ENCODE measurements at regions not wholly inside any gene's neighbourhood (a gene's known extent, or its start where the extent isn't known, plus 50 kb on each side); places are given as distances from the start of the nearest gene placed in this dataset.
"Not testable (repeated sequence)": the region's sequence is repeated elsewhere in the genome, so short reads cannot be mapped to it uniquely, and the experiment has no call there.

DNA sequence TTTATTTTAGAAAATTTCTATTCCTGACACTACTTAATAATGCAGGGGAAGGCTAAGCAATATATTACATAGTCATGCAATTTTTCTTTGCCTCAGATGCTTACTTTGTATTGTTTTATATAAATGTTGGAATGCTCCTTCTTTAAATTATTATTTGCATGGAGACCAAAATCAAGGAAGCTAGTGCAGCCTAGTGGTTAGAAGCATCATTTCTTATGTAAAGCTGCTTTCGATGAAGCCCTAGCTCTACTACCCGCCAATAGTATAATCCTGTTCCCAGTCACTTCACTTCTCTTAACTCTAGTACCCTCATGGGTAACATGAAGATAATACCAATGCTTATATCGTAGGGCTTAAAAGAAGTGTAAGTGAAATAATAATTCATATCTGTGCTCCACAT, 198.9 kb downstream of the LRATD1 start:
- DNase-seq, result no peak

DNA sequence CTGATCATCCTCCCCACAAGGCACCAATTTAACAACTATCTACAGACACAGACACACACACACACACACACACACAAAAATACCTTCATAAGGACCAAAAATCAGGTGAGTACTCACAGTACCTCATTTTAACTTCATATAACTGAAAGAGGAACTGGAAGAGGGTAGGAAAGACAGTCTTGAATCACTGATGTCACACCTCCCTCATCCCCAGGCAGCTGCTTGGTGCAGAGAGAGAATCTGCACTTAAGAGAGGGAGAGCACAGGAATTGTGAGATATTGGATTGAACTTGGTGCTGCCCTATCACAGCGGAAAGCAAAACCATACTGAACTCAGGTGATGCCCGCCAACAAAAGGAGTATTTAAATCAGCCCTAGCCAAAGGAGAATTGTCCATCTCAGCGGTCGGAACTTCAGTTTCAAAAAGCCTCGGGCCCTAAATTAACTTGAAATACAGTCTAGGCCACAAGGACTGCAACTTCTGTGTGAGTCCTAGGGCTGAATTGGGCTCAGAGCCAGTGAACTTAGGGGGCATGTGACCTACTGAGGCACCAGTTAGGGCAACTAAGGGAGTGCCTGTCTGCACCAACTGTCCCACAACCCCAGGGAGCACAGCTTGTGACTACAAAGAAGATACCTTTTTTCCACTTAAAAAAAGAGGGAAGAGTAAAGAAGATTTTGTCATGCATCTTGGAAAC, 211.1 kb downstream of the LRATD1 start:
- no peak for DNase-seq

DNA sequence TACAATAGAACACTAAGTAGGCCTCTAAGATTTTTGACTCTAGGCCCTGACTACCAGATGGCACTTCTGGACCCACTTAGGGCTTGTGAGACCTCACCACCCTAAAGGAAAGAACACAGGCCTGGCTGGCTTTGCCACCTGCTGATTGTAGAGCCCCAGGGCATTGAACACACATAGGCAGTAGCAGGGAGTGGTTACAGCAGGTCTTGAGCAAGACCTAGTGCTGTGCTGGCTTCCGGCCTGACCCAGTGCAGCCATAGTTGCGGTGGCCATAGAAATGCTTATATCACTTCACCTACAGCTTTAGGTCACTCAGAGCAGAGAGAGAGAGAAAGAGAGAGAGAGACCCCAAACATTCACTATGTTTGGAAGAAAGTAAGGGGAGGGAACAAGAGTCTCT, 223.2 kb downstream of the LRATD1 start:
- DNase-seq, result no peak

DNA sequence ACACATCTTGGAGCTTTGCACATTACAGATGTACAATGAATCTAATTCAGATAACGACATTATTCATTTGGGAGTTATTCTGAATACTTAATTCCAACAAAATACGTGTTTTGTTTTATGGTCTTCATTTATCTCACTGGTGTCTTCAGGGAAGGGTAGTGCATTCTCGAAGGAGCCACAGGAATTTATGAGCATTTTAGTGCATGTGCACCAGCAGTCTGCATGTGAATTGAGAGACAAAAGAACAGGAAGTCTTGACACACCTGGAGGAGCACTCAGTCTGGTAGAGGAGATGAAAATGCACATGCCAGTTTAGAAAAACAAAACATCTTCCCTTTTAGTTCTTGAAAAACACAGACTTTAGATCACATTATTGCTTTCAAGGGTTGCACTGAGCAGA, 228.7 kb downstream of the LRATD1 start:
- DNase-seq, result no peak

DNA sequence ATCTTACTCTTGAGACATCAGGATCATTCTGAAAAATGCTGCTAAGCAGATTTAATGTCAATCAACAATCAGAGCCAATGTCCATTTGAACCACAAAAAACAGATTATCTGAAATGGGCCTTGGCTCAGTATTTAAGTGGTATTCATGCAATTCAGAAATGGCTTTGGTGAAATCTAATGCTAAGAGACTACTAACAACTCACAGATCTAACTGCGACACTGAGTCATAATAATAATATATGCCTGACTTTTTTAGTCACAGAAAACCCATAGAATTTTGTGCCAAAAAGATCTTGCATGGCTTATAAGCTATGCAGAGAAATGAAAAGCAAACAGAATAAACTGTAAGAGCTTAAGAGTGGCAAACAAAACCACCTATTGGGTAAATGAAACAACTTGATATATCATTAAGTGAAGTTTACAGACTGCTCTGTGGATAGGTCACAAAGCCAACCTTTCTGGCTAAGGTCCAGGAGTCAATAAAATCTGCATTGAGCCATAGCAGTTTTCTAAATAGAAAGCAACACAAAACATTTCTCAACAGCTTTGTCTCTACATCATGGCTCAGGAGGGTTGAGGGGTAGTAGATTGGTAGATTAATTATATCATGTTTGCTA, 234.3 kb downstream of the LRATD1 start:
- peak; percentile 54 to 93 for DNase-seq

DNA sequence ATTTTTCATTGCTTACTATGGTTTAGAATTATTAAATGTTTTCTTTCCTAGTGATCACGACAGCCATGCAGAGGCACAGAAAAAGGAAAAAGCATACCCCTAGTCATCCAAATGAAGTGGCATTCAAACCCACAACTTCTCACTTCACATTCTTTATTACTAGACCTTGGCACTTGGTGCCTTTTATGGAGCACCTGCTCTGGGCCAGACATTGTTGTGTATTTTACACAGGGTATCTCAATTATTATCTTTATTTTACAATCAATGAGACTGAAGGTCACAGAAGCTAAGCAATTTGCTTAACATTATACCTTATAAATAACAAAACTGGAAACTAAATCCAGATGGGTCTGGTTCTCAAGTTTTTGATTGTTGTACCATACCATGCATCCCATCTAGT, 235.3 kb downstream of the LRATD1 start:
- DNase-seq, result no peak

DNA sequence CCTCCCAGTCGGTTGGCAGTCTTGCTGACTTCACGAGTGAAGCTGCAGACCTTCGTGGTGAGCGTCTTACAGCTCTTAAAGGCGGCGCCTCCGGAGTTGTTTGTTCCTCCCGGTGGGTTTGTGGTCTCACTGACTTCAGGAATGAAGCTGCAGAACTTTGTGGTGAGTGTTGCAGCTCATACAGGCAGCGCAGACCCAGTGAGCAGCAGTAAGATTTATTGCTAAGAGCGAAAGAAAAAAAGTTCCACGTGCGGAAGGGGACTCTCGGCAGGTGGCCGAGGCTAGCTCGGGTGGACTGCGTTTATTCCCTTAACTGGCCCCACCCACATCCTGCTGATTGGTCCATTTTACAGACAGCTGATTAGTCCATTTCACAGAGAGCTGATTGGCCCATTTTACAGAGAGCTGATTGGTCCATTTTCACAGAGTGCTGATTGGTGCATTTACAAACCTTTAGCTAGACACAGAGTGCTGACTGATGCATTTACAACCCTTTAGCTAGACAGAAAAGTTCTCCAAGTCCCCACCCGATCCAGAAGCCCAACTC, 240.3 kb downstream of the LRATD1 start:
- no peak for DNase-seq

DNA sequence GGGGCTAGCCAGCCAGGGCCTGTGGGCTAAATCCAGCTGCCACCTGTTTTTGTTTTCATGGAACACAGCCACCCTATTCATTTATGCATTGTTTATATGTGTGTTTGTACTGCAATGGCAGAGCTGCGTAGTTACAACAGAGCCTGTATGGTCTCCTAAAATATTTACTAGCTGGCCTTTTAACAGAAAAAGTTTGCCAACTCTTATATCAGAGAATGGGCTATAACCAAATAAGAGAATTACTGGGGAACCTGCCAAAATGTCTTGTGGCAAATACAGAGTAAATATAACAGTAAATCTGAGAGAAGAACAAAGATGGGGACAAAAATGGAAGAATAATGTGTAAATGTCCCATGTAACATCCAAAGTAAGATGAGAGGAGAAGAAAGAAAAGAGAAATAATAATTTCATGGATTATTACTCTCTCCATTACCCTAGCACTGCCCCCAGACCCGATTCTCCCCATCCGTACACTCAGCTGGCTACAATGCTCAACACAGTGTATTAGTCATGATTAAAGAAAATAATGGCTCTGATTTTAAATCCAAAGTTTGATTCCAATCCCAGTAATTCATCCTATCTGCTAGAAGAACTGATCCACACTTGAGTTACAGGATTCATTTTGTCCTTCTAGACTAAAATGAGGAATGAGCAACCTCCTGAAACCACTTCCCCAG, 249.3 kb downstream of the LRATD1 start:
- no peak for DNase-seq

DNA sequence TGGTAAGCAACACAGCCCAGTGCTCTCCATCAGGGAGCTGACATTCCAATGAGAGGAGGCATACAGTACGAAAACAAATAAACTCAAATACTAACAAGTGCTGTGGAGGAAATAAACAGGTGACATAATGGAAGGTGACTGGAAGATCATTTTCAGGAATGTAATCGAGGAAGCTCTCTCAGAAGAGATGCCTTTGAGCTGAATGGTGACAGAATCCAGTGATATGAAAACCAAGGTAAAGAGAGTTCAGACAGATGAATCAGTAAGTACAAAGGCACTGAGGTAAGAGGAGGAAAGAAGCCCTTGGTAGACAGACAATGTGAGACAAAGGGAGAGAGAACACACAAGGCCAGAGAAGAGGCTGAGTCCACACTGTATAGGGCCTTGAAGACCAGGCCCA, 252.1 kb downstream of the LRATD1 start:
- no peak for DNase-seq

DNA sequence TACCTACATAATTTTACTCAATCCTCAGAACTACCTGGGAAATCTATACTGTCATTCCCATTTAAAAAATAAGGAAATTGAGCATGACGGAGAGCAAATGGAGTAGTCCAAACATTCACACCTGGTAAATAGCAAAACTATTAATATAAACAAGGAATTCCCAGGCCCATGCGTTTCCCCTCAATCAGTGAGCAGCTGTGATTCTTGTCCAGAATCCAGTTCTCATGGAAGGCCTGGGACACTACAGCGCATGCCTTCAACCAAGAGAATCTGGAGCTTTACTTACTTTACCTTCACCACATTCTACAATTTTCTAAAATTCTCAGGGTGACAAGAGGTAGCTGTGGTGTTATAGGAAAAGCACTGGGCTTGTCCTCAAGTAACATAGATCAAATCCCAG, 259.0 kb downstream of the LRATD1 start:
- DNase-seq, result no peak

DNA sequence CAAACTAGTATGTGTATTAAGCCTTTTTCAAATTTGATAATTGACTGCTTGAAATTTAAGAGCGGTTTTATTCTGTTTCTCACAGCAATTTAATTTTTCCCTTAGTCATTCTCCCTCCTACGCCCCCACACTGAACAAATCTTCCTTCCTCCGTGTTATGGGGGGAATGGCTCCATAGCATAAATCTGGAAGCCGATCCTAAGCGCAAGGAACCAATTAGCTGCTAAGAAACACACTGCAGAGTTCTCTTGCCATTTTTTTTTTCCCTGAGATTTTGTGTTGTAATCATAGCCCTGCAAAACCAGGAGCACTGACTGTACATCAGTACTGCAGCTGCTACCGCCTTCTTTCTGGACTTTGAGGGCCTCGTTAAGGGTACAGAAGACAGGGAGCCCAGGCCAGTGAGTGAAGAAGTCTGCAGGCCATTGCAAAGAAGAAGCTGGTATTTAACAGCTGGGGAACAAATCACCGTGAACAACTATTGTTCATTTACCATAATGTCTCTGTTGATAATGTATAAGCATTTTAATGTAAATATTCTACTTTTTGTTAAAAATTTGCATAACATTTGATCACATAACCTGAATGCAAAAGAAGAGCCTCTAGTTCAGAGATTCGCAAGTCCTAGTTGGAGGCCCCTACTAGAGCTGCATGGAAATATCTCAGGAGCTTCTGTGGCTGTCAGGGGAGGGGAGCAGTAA, 264.0 kb downstream of the LRATD1 start:
- no peak for DNase-seq

DNA sequence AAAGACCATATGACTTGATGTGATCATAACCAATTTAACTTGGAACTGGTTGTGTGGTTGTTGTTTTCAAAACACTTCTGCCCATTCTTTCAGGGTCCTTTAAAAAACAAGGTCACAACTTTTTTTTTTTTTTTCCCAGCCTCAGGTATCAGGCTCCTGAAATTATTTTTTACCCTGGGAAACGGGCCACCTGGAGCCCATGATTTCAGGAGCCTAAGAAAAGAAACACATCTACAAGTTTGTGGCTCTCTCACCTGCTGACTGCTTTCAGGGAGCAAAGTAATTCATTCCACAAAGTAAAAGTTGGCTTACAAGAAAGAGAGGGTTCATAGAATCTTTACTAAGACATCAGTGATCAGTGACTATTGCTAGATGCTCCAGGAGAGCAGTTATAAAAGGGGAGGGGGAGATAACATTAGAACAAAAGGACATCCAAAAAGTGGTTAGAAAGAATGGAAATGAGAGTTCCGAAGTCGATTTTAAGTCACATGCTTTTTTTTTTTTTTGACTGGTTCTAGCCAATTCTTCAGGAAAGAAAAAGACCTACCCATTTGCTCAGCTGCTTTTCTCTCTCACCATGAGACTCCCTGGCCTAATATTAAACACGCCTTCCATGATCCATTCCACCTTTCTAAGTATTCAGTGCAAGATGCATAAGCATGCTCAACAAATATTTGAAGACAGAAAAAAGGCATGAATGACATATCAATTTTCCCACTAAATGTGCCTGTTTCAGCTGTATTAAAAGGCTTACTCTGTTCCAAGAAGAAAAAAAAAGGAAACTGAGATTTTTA, 267.3 kb downstream of the LRATD1 start:
- DNase-seq, result no peak

DNA sequence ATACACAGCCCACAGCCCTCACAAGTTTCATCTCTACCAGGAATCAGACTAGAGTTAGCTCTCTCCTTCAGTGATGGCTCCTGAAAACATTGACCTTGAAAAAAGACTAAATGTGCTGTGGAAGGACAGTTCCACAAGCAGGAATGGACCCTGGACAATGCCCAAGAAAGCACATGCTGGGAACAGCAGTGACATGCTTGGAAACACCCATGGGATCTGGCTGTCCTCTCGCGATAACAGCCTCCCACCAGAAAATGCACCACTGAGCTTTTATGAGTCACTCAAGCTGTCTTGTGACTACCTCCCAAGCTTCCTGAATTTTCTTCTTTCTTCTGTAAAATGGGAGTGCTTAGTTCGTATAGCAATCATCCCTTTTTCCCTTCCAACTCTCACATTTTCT, 269.2 kb downstream of the LRATD1 start:
- no peak for DNase-seq

DNA sequence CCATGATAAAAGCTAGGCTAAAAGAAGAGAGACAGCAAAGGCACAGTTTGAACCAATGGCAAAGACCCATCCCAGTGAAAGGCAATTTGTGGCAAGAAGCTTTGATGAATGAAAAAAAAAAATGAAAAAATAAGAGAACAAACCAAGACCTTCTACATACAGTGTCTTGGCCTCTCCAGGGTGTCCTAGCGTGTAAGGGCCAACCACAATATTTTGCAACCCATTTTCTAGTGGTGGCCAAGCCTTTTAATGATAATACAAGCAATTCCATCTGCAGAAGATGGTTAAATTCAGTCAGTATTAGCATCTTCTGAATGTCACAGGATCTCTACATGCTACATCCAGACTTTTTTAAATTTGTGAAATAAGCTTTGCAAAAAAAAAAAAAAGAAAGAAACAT, 270.4 kb downstream of the LRATD1 start:
- no peak for DNase-seq

DNA sequence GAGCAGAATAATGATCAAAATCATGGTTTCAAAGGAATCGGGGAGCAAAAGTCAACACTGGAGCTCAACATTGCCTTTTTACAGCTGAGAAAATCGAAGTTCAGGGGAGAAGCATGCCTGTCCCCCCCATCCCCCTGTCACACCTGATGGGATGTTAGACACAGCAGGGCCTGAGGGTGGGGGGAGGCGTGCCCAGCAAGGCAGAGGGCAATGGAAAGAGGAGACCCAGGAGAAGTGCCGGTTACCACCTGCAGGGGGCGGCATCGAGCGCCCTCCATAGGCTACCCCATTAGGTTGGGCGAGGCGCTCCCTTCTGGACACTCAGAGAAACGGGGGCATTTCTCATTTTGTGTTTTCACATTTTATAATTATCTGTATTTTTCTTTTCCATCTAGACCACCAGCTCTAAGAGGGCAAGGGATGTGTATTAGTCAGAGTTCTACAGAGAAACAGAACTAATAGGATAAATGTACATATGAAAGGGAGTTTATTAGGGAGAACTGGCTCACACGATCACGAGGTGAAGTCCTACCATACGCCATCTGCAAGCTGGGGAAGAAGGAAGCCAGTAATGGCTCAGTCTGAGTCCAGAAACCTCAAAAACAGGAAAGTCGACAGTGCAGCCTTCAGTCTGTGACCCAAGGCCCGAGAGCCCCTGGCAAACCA, 271.3 kb downstream of the LRATD1 start:
- DNase-seq, result peak; percentile 31 to 57

DNA sequence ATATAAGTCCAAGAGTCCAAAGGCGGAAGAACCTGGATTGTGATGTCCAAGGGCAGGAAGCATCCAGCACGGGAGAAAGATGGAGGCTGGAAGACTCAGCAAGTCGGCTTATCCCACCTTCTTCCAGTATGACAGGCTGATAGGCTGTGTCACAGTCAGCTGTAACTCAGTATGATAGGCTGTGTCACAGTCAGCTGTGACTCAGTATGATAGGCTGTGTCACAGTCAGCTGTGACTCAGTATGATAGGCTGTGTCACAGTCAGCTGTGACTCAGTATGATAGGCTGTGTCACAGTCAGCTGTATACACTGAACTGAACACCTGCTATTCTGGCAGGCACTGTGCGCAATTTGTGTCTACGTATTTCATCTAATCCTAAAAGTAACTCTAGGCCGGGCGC, 271.9 kb downstream of the LRATD1 start:
- not testable (repeated sequence) for DNase-seq

DNA sequence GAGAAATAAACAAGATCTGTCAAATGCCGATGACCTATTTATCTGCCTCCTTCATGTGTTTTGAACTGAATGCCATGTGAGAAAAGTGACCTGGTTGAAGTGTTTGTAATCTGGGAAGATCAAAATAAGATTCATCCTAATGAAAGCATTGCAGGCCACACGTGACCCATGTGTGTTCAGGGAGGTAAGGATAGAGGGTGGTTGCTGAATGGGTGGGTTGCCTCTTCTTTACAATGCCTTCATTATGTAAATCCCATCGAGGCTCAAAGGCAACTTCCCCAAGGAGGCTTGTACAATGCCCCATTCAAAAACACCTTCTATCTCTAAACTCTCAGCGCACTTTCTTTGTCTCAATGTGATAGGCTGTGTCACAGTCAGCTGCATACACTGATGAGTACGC, 273.1 kb downstream of the LRATD1 start:
- no peak for DNase-seq

DNA sequence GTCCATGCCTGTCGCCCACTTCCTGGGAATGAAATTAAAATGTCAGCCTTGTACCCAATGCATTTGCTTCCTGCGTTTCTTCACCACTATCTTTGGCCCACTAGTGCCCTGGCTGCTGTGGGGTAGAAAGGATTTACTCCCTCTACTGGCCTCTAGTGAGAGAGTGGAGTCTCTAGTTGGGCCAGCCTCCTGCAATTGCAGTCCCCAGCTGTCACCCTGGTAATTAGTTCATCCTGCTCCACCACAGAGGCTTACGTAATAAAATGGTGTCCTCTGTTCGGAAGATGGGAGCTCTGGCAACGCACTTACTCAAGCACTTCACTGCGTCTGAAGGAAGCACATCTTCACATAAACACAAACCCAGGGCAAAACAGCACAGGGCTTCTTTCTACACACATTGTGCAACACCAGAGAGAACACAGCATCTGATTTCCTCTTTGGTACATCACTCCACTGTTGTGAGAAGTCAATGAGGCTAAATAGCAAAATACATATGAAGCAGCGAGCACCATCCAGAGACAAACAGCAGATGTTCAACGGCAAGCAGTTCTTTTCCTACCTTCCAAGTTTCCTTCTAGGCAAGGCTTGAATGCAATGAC, 274.6 kb downstream of the LRATD1 start:
- peak in 1 of 2 experiments; percentile 15 for DNase-seq

DNA sequence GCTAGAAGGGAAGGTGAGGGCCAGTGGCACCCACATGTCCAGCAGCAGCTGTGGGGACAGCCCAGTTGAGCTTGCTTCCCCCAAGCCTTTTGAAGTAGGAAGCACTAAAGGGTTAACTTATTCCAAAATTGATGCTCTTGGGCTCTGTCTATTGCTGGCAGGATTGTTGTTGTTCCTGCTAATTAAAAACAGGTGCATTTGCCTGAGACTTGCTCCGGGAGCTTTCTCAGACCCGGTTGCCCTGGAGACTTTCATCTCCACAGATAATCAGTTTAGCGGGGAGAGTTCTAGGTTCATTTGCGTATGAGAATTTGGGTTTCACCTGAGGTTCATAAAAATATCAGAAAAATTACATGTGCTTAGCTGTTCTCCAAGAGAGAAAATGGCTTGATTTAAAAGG, 277.3 kb downstream of the LRATD1 start:
- no peak for DNase-seq

DNA sequence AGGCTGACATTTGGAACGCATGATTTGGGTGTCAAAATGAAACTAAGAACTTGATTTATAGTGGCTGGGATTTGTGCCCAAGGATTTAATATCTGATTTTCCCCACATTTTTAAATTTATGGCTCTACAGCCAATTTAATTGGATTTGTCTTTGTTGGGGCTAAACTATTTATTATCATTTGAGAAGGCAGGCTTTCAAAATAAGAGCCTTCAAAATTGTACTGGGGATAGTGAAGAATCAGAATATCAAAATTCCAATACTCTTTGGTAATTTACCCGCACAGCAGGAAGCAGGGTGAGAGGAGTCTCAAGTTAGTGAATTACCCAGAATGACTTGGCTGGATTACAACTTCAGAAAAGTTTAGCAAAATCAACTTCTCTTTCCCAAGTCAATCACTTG, 278.1 kb downstream of the LRATD1 start:
- no peak for DNase-seq

DNA sequence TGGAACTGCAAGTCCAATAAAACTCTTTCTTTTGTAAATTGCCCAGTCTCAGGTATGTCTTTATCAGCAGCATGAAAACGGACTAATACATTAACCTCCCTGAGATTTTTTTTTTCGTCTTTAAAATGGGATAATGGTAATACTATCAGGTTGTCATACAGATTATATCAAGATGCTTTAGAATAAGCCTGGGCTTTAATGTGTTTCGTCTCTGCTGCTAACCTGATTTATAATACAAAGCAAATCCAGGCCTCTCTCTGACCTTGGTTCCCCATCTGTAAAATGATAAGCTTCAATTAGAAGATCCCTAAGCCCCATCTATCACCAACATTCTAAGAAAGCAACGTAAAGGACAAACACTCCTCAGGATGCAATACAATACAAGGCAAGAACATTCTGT, 283.5 kb downstream of the LRATD1 start:
- no peak for DNase-seq

Measured in NCI-H2081 (cell line).